HG03108 (cell line): ENCODE measurements at regions not wholly inside any gene's neighbourhood (a gene's known extent, or its start where the extent isn't known, plus 50 kb on each side); places are given as distances from the start of the nearest gene placed in this dataset.
"Not testable (repeated sequence)": the region's sequence is repeated elsewhere in the genome, so short reads cannot be mapped to it uniquely, and the experiment has no call there.

Experiments
- ATAC-seq: cut with Tn5 transposase; IDR thresholded peaks from one replicate; pipeline ENCODE4 v1.9.1; 2021; ENCODE audit warnings: moderate library complexity; ENCODE audit not compliant: unreplicated experiment

GRCh38 chr4:55028196-55028595 is 97.2 kb downstream of the KDR start:
- no peak for ATAC-seq

GRCh38 chr4:55027596-55027995 is 97.8 kb downstream of the KDR start:
- ATAC-seq: no peak

- ATAC-seq: not testable (repeated sequence)
Observed at GRCh38 chr4:55025456-55025855, 99.9 kb downstream of the KDR start.

- ATAC-seq: no peak
Observed at GRCh38 chr4:55023030-55023429, 102.4 kb downstream of the KDR start.

- ATAC-seq: no peak
Observed at GRCh38 chr4:55021214-55021613, 104.2 kb downstream of the KDR start.

DNA sequence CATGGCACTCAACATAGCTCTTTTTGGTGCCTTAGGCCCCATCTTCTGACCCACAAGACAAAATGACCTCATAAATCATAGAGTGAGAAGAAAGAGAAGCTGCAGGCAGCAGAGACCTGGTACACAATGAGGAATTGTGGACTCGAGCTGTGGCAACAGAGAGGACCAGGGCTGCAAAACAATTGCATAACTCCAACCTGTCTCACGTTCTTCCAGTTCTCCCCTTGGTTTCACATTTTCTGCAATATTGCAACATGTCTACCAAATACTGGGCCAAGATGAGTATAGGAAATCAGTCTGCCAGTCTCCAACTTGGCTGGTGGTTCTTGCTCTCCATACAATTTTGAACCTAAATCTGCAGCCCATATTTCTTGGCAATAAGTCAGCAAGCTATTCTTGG is 105.3 kb downstream of the KDR start:
- ATAC-seq: no peak

DNA sequence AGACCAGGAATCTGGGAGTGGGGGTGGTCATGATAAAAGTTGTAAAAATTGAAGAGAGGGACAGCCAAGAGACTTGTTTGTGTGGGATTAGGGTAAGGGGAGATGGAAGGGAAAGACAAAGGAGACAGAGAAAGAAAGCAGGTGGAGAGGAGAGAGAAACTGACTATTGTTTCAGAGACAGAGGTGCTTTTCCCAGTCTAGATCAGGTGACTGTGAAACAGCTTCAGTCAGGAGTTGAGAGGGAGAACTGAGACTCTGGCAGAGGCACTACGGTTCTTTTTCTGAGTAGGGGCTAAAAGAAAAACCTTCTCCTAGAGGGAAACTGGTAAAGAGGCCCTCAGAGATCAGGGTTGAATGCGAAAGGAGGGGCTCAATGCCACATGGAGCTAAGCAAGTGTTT is 106.4 kb downstream of the KDR start:
- ATAC-seq: no peak

GRCh38 chr4:55018521-55018920 is 106.9 kb downstream of the KDR start:
- no peak for ATAC-seq

DNA sequence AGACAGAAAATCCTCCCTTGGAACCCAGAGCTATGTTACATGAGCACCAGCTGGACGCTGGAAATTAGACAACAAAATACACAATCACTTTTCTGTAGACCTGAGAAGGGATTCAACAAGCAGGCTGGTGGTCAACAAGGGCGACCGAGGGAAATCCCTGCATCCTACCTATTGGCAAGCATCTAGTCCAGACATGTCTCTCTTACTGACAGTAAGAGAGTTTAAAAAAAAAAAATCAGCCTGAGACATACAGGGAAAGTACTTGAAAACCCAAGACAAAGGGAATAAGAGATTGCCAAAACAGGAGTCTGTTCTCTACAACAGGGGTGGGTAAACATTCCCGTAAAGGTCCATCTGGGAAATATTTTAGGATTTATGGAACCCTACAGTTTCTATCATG is 108.0 kb downstream of the KDR start:
- ATAC-seq: no peak

- ATAC-seq: no peak
Observed at GRCh38 chr4:55016131-55016530, 109.3 kb downstream of the KDR start.

- ATAC-seq: no peak
Observed at GRCh38 chr4:55014876-55015275, 110.5 kb downstream of the KDR start.

GRCh38 chr4:55013431-55013955 is 111.9 kb downstream of the KDR start:
- ATAC-seq: no peak

DNA sequence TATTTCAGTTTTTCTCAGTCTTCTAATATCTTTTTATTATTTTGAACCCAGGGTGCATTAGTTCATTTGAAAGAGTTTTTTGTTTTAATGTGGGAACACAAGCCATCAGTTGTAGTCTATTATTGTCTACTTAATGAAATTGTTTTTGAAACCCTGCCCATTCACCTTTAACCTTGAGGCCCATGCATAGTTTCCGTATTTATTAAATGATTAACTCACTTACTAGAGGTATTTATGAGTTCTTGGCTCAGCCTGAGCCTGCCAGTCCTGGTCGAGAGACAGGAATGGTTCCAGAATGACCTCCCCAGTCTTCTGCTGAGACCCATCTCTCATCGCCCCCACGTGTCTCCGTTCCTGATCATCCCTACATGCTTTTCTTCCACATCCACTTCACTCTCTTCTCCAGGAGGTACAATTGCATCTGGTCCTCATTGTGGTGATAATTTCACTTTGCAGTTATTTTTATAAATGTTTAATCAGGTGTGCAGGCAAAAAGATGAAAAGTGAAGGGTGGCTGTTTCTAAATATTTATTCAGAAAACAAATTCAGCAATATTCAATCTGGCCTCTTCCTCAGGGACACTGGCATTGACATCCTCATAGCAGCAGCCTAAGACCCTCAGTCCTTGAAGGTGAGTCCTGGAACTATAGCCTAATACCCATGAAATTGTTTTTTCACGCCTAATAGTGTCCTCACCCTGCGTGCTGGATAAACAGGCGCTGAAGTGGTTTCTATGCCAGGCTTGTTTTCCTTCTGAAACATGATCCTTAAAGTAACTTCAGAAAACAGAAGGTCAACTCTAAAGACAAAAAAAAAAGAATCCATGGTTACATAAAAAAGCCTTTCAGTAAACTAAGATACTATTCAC is 112.8 kb downstream of the KDR start:
- ATAC-seq: no peak

- ATAC-seq: no peak
Observed at GRCh38 chr4:55011761-55012160, 113.6 kb downstream of the KDR start.

DNA sequence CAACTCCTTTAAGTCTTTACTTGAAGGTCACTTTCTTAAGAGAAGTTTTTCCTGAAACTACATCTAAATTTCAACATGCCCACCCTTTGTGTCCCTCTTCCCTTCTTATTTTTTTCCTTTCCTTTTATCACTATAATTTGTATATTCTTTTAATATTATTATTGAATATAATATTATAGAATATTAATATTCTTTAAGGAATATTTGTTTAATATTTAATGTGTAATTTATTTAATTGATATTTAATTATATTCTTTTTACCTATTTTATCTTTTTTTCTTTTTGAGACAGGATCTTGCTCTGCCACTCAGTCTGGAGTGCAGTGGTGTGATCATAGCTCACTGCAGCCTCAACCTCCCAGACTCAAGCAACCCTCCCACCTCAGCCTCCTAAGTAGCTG is 114.8 kb downstream of the KDR start:
- ATAC-seq: no peak

DNA sequence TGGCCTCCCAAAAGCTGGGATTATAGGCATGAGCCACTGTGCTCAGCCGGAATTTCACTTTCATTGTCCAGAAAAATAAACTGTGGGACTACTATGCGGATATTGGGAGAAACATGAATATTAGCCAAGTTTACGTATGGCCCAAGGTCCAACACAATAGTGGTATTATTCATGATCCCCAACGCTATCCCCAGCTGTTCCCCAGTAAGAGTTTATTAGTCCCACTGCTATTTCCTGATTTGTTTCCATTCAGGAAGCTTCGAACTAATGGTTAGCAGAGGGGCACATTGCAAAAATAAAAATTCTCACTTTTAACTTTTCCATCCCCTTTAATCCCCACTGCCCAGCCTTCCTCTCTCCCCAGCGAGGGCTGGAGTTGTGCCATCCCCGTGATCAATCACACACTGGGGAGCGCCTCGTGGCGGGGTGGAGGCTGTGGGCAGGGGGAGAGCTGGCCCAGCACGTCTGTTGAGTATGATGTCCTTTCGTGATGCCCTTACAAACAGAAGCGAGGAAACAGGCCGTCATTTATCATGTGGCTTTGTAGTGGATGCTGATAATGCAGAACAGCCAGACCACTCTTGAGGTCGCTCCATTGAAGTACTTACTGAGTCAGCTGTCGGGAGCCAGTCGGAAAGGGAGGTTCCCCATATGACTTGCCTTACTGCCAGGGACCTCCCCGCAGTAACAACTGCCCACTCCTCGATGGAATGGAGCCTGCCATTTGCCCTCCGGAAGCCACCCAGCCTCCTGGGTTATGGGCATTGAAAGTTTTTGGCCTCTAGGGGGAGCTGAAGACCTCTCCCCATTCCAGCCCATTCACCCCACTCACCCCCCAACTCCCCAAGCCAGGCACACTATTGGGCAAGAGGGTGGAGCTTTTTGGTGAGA is 117.0 kb downstream of the KDR start:
- ATAC-seq: no peak

DNA sequence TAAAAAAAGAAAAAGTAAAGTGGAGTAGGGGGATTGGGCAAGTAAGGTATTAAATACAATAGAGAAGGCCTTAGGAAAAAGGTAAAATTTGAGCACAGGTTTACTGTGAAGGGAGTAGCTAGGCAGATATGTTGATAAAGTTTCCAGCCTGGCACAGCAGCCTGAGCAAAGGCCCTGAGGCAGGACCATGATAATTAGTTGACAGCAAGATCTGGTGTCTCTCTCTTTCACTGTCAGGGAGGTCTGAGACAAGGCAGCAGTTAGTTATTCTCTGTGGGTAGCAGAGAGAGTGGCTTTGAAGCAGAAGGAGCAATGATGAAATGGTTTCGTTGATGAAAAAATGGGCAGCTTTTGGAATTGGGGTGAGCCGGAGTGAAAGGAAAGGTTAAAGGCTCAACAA is 119.5 kb downstream of the KDR start:
- no peak for ATAC-seq

DNA sequence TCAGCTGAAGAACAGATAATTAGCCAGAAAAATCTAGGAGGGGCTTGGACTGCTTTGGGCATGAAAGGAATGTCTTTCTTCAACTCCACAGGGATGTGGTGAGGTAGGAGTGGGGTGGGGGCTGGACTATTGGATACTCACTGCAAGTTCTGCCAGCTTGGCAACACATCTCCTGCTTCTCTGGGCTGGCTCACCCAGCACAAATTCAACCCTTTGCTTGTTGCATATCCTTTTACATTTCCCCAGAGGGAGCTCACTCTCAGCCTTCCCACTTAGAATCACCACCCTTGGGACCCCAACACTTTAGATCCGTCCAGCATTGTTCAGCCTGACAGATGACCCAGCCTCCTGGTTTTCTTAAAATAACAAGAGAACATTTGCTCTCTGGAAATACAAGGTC is 120.6 kb downstream of the KDR start:
- no peak for ATAC-seq

DNA sequence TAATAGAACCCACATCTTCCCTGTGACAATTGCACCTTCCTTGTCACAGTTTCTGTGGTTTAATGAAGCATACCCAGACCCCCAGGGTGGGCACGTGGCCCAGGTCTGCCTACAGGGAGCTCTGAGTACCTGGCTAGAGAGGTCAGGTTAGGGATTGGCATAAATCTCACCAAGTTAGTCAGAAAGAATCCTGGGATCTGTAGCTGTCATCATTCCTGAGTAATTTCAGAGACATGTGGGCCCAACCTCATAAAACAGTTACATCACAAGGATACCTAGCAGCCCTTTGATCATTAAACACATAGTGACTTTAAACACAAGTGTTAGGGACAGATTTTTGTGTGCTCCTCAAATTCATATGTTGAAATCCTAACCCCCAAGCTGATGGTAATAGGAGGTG is 123.0 kb downstream of the KDR start:
- no peak for ATAC-seq

- no peak for ATAC-seq
Observed at GRCh38 chr4:55001538-55001937, 123.9 kb downstream of the KDR start.

DNA sequence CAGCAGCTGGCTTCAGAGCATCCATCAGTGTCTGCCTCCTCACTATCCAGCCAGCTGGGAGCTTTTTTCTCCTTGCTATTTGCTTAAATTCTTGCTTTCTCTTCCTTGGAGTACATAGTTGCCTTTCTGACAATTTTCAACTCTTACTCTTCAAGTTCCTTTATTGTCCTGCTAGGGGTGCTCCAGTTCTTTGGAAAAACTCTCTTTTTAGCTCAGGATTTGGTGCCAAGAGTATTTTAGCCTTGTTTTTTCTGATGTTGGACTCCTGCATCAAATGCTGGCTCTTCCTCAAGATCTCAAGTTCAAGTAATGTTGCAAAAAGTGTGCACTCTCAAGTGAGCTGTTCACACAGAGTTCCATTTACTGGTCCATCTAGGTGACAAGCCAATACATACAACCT is 126.4 kb downstream of the KDR start:
- ATAC-seq: no peak
